ENCODE measurements at regions not wholly inside any gene's neighbourhood (a gene's known extent, or its start where the extent isn't known, plus 50 kb on each side); places are given as distances from the start of the nearest gene placed in this dataset.

DNA sequence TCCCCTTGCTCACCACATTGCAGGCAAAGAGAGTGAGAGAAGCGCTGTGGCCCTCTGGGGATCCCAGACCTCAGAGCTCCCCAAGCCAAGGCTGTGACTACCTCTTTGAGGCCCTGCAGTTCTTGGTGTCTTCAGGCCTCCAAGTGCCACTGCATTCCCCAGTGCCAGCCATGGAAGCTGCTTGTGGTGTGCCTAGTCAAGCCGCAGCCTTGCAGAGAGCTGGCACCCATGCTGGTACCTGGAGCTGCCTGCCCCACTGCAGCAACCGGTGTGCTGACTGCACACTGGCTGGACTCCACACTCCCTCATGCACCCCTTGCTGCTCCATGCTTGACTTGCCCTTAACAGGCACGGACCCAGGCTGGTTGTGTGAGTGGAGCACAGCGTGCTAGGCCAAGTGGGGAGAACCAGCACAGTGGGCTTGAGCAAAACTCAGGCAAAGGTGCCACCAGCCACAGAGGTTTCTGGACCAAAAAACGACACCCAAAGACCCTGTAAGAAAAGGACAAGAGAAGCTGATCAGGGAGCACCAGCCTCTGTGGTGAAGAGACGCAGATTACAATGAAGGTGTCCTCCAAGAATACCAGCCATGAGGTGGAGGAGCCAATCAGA lies 113.5 kb upstream of the TMEM18 start:
- DNase-seq (ENCODE audit: low read depth in 4 of 4, low spot score in 3 of 4) = no peak

DNA sequence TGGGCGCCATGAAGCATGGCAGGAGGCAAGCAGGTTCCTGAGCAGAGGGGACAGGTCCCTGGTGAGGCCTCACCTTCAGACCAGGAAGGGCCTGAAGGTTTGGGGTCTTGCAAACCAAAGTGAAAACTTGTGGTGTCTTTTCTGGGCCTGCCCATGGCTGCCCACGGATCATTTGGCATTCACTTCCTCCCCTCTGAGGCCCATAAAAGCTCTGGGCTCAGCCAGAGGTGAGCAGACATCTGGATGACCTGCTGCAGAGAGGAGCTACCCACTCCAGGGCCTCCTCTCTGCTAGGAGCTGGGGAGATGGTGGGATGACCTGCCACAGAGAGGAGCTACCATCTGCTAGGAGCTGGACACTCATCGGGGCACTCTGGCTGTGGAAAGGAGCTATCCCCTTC lies 112.9 kb upstream of the TMEM18 start:
- no peak for DNase-seq (ENCODE audit: low read depth in 4 of 4, low spot score in 3 of 4)

DNA sequence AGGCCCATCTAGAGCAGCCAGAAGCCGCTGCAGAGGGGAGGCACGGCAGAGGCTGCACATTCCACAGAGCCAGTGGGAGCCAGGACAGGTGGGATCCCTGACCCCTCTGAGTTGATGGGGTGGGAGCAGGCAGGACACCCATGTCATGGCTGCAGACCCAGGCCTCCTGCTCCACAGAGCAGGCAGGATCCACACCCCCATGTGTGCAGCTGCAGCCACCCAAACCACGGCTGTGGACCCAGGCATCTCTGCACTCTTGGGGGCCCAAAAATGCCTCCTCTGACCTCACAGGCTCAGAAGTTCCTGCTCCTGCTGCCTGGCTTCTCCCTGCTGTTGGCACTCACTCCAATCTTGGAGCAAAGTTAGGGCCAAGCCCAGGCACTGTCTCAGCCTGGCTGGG lies 112.3 kb upstream of the TMEM18 start:
- no peak for DNase-seq (ENCODE audit: low read depth in 4 of 4, low spot score in 3 of 4)

DNA sequence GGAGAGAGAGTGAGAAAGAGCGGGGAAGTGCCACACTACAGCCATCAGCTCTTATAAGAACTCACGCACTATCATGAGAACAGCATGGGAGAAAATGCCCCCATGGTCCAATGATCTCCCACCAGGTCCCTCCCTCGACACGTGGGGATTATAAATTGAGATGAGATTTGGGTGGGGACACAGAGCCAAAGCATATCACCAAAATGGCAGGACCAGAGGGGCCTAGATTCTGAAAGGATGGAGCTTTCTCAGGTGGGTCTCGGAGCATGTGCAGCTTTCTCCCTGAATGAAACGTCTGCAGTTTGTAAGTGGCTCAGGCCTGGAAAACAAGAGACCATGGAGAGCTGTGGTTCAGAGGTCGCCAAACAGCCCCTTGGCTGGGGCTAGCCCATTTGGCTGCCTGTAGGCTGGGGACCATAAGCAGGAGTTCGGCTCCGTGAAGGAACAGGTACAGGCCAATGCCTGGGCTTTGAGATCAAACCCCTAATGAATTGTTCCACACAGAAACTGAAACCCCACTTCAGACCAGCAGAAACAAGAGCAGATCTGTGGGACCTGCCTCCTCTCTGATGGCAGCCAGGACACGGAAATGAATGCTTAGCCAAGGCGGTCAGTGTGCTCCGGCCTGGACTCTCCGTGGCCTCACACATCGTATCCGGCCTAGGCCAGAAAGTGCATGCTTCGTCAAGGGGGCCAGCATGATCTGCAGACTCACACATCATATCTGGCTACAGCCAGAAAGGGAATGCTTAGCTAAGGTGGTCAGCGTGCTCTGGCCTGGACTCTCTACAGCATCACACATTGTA lies 111.2 kb upstream of the TMEM18 start:
- DNase-seq (ENCODE audit: low read depth in 4 of 4, low spot score in 3 of 4) = no peak

DNA sequence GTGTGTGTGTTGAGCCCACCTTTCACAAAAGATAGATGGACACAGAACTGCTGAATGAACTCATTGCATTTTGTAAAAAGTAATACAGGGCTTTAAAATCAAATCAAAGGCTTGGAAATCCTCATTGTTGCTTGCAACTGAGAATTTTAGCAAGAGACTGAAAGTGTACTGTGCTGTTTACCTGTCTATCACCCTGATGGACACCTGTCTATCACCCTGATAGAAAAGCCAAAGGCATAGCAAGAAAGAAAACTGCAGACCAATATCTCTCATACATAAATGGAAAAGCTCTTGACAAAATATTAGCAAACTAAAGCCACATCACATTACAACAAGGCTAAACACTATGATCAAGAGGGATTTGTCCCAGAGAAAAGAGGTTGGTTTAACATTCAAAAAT lies 107.5 kb upstream of the TMEM18 start:
- no peak for DNase-seq (ENCODE audit: low read depth in 4 of 4, low spot score in 3 of 4)

DNA sequence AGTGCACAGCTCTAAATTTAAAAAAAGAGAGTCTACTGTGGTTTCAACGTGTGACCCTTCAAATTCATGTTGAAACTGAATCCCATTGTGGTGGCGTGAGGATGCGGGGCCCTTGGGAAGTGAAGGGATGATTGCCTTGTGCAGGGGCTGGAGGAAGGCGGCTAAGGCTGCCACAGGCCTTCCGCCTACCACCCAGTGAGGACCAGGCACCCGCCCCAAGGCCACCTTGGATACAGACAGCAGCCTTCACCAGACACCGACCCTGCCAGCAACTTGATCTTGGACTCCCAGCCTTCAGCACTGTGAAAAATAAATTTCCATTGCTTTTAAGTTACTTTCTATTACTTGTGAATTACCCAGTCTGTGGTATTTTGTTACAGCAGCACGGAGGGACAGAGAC lies 103.4 kb upstream of the TMEM18 start:
- DNase-seq (ENCODE audit: low read depth in 4 of 4, low spot score in 3 of 4) = no peak

DNA sequence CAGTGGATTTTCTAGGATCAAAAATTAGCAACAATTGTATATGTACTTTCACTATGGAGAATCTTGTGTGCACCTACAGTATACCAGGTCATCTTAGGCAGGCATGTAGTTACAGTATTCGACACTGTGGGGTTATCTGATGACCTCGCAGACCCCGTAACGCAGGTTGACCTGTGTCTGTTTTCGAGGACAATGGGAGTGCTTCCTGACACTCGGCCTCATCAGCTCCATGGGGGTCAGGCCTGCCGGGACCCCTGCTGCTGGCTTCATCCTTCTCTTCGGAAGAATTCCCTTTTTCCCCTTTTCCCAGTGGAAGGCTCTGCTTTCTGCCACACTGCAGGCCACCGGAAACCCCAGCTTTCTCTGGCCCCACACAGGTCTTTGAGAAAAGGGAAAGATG lies 102.8 kb upstream of the TMEM18 start:
- no peak for DNase-seq (ENCODE audit: low read depth in 4 of 4, low spot score in 3 of 4)

DNA sequence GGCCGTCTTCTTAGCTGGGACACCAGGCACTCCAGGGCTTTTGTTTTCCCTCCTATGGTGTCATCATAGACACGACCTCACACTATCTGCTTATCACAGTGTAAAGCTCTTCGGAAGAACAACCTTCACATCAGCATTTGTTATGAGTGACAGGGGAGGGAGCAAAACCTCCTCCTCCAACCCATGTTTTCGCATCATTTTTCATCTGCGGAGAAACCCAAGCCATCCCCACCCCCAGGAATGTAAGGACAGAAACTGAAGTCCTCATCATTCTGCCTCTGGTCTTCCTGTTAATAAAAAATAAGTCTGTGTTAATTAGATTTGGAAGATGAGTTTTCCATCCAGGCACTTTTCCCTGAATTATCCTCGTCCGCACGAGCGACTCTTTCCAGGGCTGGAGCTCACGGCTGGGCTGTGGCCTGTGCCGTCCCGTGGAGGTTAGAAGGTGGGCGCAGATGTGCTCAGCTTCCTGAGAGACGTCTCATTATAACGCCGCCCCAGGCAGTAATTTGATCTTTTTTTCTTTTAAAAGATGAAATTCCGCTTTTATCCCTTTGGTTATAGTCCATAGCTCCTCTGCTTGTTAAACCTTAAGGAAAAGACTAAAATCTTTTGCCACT lies 101.6 kb upstream of the TMEM18 start:
- no peak for DNase-seq (ENCODE audit: low read depth in 4 of 4, low spot score in 3 of 4)

DNA sequence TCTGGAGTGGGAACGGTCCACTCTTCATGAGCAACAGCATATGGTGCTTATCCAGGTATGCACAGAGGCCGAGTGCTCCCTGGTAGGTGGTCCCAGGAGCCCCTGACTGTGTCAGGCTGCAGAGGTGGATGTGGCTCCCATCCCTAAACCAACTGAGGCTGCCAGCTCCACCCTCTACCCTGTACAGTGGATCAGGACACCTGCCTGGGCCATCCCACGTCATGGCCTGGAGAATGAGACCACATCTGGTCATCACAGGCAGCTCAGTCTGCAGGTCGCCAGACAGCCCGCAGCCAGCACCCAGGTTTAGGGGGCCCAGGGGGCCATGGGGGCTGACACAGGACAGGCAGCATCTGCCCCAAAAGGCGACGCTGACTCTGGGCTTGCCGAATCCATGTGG lies 100.3 kb upstream of the TMEM18 start:
- no peak for DNase-seq (ENCODE audit: low read depth in 4 of 4, low spot score in 3 of 4)

DNA sequence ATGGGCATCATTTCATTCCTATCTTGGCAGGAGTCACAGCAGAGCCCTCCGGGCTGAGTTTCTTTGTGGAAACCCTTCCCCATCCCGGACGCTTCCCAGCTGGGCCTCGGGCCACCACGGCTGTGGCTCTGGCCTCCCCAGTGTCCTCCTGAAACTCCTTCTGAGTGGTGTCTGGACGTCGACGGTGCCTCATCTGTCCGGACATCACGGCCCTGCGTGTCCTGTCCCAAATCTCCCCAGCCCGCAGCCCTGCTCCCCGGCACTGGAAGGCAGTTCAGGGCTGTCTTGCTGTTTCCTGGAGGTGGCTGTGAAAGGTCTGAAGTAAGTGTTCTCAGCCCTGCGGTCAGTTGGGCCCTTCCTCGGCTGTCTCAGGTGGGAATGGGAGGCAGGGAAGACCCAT lies 99.8 kb upstream of the TMEM18 start:
- no peak for DNase-seq (ENCODE audit: low read depth in 4 of 4, low spot score in 3 of 4)

DNA sequence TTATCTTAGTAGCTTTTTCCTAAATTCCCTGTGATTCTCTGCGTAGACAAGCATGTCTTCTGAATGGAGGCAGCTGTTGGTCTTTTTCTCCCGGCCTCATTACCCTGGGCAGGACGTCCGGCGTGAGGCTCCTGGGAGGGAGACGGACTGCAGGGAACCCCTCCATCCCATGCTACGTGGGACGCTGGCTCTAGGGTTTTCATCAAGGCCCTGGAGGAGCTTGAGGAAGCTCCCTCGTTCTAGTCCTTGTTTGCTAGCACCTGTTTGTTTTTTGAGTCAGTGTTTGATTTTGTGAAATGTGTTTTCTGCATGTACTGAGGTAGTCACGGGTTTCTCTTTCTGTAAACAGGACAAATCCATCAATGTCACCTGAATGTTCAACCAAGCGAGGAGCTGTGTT lies 99.3 kb upstream of the TMEM18 start:
- no peak for DNase-seq (ENCODE audit: low read depth in 4 of 4, low spot score in 3 of 4)

DNA sequence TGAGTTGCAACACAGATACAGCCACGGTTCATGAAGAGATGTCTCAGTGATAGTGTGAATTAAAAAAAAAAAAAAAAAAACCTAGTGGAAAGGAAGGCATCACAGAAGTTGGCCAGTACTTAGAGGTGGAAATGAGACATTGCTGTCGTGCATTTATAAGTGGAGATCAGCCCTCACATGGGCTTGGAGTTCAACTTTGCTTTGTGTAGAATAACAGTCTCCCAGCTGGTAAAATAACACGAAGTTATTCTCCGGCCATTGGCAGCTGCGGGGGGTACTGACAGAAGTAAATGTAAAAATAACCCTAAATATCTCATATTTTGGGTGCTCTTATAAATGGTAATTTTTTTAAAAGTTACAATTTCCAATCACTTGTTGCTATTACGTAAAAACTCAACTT lies 98.8 kb upstream of the TMEM18 start:
- no peak for DNase-seq (ENCODE audit: low read depth in 4 of 4, low spot score in 3 of 4)

DNA sequence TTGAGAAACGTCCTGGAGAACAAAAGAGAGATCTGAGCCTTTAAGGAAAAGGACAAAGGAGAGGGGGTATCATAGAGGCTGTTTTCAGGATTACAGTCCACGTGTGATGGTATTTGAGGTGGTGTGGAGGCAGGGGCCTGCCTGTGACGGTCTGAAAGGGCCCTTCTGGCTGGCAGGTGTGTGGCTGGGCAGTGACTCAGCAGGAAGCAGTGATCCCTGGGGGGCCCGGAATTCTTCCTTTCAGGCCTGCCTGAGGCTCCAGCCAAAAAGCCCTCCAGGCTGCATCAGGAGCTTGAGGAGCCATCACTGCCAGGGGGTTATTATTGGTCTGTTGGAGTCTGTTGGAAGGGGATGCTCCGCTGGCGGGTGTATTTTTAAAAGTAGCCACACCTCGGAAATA lies 97.2 kb upstream of the TMEM18 start:
- DNase-seq (ENCODE audit: low read depth in 4 of 4, low spot score in 3 of 4) = no peak

DNA sequence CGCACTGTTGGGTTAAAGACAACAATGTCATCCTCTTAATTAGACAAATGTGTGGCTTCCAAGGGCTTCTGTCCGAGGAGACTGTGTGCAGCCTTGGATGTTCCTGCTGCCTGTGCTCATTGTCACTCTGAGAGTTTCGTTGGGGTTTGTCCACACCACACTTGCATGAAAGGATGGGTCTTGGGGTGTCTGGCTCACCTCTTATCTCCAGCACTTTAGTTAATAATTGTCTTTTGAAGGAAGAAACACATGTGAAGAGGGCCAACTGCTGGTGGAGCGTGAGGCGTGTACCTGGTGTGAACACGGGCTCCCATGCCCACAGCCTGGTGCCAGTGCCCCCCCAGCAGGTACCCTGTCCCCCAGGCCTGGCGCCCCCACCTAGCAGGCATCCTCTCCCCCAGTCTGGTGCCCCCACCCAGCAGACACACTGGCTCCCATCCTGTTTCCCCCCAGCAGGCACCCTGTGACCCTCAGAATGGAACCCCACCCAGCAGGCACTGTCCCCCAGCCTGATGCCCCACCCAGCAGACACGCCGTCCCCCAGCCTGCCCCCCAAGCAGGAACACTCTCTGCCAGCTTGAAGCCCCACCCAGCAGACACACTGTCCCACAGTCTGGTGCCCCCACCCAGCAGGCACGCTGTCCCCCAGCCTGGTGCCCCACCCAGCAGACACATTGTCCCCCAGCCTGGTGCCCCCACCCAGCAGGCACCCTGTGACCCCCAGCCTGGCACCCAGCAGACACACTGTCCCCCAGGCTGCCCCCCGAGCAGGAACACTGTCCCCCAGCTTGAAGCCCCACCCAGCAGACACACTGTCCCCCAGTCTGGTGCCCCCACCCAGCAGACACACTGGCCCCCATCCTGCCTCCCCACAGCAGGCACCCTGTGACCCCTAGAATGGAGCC lies 96.3 kb upstream of the TMEM18 start:
- DNase-seq (ENCODE audit: low read depth in 4 of 4, low spot score in 3 of 4) = no peak

DNA sequence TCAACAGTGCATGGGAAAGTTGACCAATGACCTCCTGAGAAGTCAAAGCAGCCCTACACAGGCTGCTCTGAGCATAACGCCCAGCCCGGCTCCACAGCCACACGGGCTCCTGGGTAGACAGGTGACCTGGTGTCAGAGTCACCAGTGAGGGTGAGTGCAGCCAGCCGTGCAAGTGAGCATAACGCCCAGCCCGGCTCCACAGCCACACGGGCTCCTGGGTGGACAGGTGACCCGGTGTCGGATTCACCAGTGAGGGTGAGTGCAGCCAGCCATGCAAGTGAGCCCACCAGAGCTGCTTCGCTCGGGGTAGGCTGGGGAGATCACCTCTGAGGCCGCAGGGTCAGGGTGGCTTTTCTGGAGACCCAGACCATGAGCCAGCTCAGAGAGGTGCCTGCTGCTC lies 94.3 kb upstream of the TMEM18 start:
- no peak for DNase-seq (ENCODE audit: low read depth in 4 of 4, low spot score in 3 of 4)

DNA sequence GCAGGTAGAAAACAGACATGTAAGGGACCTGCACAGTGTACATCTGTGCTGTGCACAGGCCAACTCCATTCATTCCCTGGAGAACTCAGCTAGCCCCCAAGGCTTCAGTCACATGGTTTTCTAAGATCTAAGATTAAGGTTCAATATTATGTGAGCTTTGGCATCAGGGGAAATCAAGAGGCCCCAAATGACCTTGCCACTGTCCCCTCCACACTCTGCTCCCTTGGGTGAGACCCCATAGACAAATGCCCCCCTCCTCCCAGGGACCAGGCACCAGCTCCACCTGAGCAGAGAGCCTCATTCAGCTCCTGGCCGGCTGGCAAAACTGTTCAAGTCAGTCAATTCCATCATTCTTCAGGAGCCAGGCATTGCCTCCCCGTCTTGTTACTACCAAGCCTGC lies 93.6 kb upstream of the TMEM18 start:
- DNase-seq (ENCODE audit: low read depth in 4 of 4, low spot score in 3 of 4) = no peak

DNA sequence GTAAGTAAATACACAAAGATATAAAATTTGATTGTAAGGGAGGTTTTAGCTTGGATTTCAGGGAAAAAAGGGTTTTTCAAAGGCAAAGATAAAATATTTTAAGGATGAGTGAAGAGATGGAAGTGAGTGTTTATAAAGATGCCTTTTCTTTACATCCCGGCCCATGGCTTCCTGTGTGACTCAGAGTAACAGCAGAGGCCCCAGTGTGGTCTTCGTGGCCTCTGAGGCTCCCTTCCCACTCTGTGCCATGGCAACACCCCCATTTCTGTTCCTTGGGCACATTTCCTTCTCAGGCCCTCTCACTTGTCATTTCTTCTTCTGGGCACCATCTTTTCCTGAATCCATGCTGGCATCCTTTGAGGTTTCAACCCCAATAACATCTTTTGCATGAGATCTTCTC lies 92.6 kb upstream of the TMEM18 start:
- no peak for DNase-seq (ENCODE audit: low read depth in 4 of 4, low spot score in 3 of 4)

DNA sequence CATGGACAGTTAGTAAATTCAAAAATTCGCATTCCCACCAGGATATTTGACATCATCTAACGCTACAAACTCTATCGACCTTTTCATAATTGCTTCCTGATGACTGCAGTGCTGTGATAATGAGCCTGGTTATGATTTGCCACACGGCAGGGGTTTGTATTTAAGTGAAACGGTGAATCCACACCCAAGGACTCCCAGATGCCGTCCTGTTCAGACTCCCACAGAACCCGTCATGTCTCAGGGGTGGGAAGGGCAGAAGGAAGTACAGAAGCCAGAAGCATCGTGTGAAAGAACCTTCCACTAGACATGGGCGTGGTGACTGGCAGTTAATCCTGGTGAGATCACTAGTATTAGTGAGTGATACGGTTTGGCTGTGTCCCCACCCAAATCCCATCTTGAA lies 91.2 kb upstream of the TMEM18 start:
- DNase-seq (ENCODE audit: low read depth in 4 of 4, low spot score in 3 of 4) = no peak

DNA sequence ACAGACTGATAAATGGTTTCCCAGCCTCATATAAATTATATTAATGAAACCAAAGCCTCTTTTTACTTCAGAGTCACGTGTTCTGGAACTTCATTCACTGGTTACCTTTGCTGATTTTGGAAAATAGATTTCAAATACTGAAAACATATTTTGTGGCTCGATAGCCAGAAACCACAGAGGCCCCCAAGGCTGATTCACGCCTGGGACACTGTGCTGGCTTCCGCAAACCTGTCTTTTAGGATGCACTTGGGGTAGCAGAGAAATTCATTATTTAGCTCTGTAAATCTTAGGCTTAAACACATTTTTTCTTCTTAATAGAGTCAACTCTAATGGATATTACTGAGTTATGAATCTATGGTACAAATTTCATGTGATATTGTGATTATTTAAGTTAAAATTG lies 90.7 kb upstream of the TMEM18 start:
- no peak for DNase-seq (ENCODE audit: low read depth in 4 of 4, low spot score in 3 of 4)

DNA sequence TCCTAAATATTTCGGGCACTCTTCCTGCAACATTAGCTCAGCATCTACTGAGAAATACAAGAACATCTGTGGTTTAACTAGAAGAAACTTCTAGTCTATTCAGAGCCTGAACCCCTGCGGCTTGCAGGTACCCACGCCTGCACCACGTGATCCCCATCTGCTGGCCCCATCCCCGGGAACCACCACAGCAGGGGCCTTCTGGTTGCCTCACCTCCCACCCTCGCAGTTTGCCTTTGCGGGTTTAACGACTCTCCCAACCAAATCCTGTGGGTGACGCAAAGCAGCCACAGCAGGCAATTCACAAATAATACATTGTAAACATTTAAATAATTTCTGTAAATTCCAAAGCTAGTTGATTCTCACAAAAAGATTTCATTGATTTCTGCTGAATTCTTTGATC lies 90.2 kb upstream of the TMEM18 start:
- DNase-seq (ENCODE audit: low read depth in 4 of 4, low spot score in 3 of 4) = no peak

DNA sequence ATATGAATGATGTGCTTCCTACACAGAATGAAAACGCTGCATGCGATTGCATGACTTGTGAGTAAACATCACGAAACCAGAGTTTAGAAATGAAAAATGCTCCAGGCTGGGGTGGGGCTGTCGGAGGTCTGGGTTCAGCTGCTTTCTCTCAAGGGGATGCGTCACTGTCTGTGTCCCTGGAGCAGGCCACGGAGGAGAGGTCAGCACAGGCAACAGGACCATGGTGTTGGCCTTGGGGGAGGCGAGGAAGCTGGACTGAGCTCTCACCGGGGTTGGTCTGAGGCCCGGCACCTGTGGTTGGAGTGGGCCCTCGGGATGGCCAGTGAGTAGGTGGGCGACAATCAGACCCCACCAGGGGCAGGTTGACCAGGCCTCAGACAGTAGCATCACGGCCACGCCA lies 89.0 kb upstream of the TMEM18 start:
- DNase-seq (ENCODE audit: low read depth in 4 of 4, low spot score in 3 of 4) = no peak

All from left renal pelvis (tissue), 4 donors.